Subcutaneous abdominal adipose tissue (tissue), 5 donors: ENCODE measurements at regions not wholly inside any gene's neighbourhood (a gene's known extent, or its start where the extent isn't known, plus 50 kb on each side); places are given as distances from the start of the nearest gene placed in this dataset.
"Not testable (repeated sequence)": the region's sequence is repeated elsewhere in the genome, so short reads cannot be mapped to it uniquely, and the experiment has no call there.

Experiments used
- H3K27ac ChIP-seq: one replicate; pipeline ENCODE4 v1.7.0; 2013; ENCODE audit warnings: low read depth, mild to moderate bottlenecking, inconsistent platforms, low read length, moderate library complexity
- H3K27me3 ChIP-seq, 5 donors: one replicate each; pipeline ENCODE4 v1.7.0; 2013; ENCODE audit warnings: low read length in 5 of 5, inconsistent platforms in 1 of 5; ENCODE audit not compliant: control insufficient read depth in 5 of 5, insufficient read depth in 4 of 5
- H3K36me3 ChIP-seq, 5 donors: one replicate each; pipeline ENCODE4 v1.7.0; 2013; ENCODE audit warnings: low read length in 5 of 5; ENCODE audit not compliant: control insufficient read depth in 5 of 5, insufficient read depth in 5 of 5
- H3K4me1 ChIP-seq, 5 donors: one replicate each; pipeline ENCODE4 v1.7.0; 2013; ENCODE audit warnings: low read length in 5 of 5, mild to moderate bottlenecking in 3 of 5, moderate library complexity in 1 of 5; ENCODE audit not compliant: control insufficient read depth in 5 of 5, insufficient read depth in 5 of 5
- H3K4me3 ChIP-seq, 5 donors: one replicate each; pipeline ENCODE4 v1.7.0; 2013; ENCODE audit warnings: low read length in 5 of 5, low read depth in 1 of 5
- H3K9ac ChIP-seq, 5 donors: one replicate each; pipeline ENCODE4 v1.7.0; 2013; ENCODE audit warnings: low read length in 5 of 5, mild to moderate bottlenecking in 4 of 5, moderate library complexity in 3 of 5
- H3K9me3 ChIP-seq, 5 donors: one replicate each; pipeline ENCODE4 v1.7.0; 2013; ENCODE audit warnings: low read length in 5 of 5; ENCODE audit not compliant: control insufficient read depth in 5 of 5
- donor health status: healthy.
- donor health status: healthy.
- donor health status: healthy.
- donor health status: healthy.
- donor health status: healthy.

DNA sequence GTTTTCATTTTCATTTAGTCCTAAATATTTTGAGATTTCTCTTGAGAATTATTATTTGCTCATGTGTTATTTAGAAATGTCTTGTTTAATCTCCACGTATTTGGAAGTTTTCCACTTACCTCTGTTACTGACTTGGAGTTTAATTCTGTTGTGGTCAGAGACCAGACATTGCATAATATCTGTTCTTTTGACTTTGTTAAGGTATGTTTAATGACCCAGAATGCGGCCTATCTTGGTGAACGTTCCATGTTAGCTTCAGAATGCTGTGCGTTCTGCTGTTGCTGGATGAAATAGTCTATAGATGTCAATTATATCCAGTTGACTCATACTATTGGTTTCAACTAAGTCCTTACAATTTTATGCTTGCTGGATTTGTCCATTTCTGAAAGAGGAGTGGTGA is 325.3 kb upstream of the TARS1 start:
- no peaks in the 10 kb centered on the region for H3K4me1 ChIP-seq

DNA sequence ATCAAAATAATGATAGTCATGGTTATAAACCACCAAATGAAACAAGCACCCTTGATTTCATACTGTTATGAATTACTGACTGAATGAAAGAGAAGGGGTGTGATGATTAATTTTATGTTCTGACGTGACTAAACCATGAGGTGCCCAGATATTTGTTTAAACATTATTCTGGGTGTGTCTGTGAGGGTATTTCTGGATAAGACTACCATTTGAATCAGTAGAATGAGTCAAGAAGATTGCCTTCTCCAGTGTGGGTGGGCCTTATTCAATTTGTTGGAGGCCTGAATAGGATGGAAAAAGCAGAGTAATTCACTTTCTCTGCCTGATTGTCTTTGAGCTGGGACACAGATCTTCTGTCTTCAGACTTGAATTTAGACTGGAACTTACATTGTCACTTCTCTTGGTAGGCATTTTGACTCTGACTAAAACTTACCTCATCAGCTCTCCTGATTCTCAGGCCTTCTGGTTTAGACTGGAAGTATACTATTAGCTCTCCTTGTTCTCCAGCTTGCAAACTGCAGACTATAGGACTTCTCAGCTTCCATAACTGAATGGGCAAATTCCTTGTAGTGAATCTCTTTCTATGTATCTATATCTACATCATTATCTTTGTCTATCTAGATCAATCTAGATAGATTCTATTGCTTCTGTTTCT is 321.9 kb upstream of the TARS1 start:
- H3K36me3 ChIP-seq: no peaks in the 10 kb centered on the region
- no peak overlapping the region for H3K4me3 ChIP-seq
- no peak overlapping the region for H3K9ac ChIP-seq
- H3K9me3 ChIP-seq: no peaks in the 10 kb centered on the region
- peaks cover 0 to 3% (median 0%) of the 10 kb centered on the region in 5 donors for H3K4me1 ChIP-seq
- no peak overlapping the region for H3K27ac ChIP-seq
- no peaks in the 10 kb centered on the region for H3K27me3 ChIP-seq

More for the DNA sequence above, 325.3 kb upstream of the TARS1 start:
- Histone ChIP-seq H3K27me3 (no peaks in the 10 kb centered on the region), H3K9me3 (peaks cover 0 to 2% (median 0%) of the 10 kb centered on the region in 5 donors), H3K27ac (no peak overlapping the region), H3K9ac (no peak overlapping the region), H3K4me3 (no peak overlapping the region), H3K36me3 (no peaks in the 10 kb centered on the region)

DNA sequence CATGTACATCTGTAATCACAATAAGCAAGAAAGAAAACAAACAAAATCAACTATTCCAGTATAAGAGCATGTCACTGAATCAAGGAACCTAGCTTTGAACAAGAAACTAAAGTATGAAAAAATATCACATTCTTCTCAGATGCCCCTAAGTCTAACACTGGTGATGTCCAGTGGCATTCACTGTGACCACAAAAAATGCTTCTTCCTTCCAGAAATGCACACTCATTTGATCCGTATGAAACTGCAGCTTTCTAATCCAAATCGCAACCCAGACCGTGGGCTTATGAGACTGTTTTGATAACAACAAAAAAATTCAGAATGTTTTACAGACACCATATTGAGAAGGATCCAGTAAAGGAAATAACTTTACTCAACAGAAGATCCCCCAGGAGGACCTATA is 320.1 kb upstream of the TARS1 start:
- no peaks in the 10 kb centered on the region for H3K9me3 ChIP-seq
- peaks cover 0 to 3% (median 0%) of the 10 kb centered on the region in 5 donors for H3K4me1 ChIP-seq
- no peak overlapping the region for H3K27ac ChIP-seq
- H3K27me3 ChIP-seq: no peaks in the 10 kb centered on the region
- H3K4me3 ChIP-seq: no peak overlapping the region
- H3K9ac ChIP-seq: no peak overlapping the region
- no peaks in the 10 kb centered on the region for H3K36me3 ChIP-seq

DNA sequence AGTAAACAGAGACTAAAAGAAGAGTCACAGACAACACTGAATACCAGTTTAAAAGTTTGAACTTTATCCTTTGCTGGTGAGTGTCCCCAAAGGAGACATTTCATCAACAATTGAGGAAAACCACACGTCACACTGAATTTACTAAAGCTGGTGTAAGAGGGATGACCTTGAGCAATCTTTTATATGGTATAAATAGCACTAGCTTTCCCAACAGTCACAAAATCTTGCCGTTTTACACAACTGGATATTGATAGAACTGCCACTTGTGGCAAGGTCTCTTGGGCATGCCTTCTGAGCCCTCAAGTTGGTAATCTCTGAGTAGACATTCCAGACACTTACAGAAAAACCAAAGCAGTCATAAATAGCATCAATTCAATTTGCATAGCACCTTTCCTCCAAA is 311.5 kb upstream of the TARS1 start:
- Histone ChIP-seq H3K27ac (peak overlapping the region; percentile 67), H3K4me1 (peaks cover 2 to 10% (median 9%) of the 10 kb centered on the region in 5 donors), H3K9me3 (peaks cover 0 to 21% (median 14%) of the 10 kb centered on the region in 5 donors), H3K36me3 (no peaks in the 10 kb centered on the region), H3K4me3 (peak overlapping the region in 1 of 5 donors; percentile 29), H3K9ac (no peak overlapping the region), H3K27me3 (no peaks in the 10 kb centered on the region)

DNA sequence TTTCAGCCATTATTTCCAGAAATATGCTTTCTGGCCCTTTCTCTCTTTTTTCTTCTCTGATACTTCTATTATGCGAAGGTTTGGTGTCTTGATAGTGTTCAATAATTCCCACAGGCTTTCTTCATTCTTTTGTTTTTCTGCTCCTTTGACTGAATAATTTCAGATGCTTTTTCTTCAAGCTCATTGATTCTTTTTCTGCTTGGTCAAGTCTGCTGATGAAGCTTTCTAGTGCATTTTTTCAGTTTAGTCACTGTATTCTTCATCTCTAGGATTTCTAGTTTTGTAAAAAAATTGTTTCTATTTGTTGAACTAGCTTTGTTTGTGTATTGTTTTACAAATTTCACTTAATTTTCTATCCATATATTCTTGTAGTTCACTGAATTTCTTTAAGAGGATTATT is 304.0 kb upstream of the TARS1 start:
- no peak overlapping the region for H3K4me3 ChIP-seq
- no peaks in the 10 kb centered on the region for H3K4me1 ChIP-seq
- H3K9me3 ChIP-seq: peaks cover 5 to 33% (median 16%) of the 10 kb centered on the region in 5 donors
- H3K36me3 ChIP-seq: no peaks in the 10 kb centered on the region
- H3K9ac ChIP-seq: no peak overlapping the region
- no peak overlapping the region for H3K27ac ChIP-seq
- no peaks in the 10 kb centered on the region for H3K27me3 ChIP-seq

DNA sequence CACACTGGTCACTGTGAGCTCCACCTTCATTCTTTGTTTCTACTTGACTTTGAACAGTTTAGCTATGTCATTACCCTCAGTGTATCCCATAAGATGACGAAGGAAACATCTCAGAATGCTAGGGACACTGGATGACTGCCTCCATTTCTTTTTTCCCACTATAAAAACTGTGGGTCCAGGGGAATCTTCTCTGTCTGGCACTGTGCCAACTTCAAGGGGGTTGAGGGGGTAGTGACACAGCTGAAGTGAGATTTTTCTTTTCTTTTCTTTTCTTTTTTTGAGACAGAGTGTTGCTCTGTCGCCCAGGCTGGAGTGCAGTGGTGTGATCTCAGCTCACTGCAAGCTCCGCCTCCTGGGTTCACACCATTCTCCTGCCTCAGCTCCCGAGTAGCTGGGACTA is 302.6 kb upstream of the TARS1 start:
- H3K36me3 ChIP-seq, H3K4me3 ChIP-seq, H3K9ac ChIP-seq, H3K27ac ChIP-seq, H3K4me1 ChIP-seq, H3K27me3 ChIP-seq: not testable (repeated sequence)
- peaks cover 5 to 30% (median 11%) of the 10 kb centered on the region in 5 donors for H3K9me3 ChIP-seq

DNA sequence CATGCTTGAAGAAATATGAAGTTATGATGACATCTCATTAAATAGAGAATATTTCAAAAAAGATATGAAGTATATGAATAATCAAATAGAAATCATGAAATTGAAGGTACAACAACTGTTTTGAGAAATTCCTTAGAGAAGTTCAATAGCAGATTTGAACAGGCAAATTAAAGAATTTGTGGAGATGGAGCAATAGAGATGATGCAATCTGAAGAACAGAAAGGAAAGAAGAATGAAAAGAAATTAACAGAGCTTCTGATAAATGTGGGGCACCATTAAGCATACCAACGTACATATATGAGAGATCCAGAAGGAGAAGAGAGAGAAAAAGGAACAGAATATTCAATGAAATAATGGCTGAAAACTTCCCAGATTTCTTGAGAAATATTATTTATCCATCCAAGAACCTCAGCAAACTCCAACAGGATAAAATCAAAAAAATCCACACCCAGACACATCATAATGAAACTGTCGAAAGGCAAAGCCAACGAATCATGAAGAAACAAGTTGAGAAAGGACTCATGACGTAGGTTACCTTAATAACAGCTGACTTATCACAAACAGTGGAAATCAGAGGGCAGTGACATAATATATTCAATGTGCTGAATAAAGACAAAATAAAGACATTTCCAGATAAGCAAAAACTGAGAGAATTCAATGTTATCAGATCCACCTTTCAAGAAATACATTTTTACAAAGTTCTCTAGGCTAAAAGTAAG is 297.2 kb upstream of the TARS1 start:
- no peak overlapping the region for H3K4me3 ChIP-seq
- H3K27me3 ChIP-seq: no peaks in the 10 kb centered on the region
- H3K4me1 ChIP-seq: peaks cover 0 to 15% (median 8%) of the 10 kb centered on the region in 5 donors
- no peaks in the 10 kb centered on the region for H3K9me3 ChIP-seq
- no peaks in the 10 kb centered on the region for H3K36me3 ChIP-seq
- H3K9ac ChIP-seq: no peak overlapping the region
- no peak overlapping the region for H3K27ac ChIP-seq

DNA sequence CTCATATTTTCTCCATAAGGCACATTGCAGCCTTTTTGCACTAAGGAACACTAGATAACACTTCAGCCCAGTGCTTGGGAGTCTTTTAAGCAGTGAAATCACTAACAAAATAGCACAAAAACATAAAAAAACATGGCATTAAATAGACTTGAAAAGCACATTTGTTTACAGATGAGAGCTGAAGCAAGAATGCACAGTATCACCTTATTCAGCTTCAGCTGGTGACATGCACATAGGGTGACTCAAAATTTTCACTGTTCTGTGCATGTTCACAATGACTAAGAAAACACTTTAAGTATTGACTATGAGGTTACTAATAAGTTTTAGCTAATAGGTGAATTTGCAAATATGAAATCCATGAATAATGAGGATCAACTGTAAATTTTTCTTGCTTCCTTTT is 293.9 kb upstream of the TARS1 start:
- Histone ChIP-seq H3K9me3 (no peaks in the 10 kb centered on the region), H3K27me3 (no peaks in the 10 kb centered on the region), H3K36me3 (no peaks in the 10 kb centered on the region), H3K4me3 (no peak overlapping the region), H3K9ac (no peak overlapping the region), H3K27ac (no peak overlapping the region), H3K4me1 (peaks cover 0 to 17% (median 8%) of the 10 kb centered on the region in 5 donors)

DNA sequence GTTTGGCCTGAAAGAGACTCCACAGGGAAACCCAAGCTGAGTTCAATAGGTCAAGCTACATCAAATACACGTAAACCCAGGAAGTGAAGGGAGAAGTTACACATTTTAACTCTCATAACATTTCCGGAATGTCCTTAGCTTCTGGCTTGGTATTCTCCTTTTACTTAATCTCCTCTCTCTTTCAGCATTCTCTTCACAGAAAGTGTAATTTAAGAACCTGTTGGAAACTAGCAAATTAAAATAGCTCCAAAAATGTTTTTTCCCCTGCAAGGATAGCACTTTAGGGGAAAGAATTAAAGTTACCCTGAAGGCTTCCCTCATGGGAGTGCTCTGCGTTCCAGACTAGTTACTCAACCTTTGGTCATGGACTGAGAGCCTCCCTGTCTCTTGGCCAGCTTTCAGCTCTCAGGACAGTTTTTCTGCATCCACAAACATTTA is 292.7 kb upstream of the TARS1 start:
- Histone ChIP-seq H3K27ac (peak overlapping the region; percentile 32), H3K36me3 (no peaks in the 10 kb centered on the region), H3K4me3 (no peak overlapping the region), H3K9me3 (no peaks in the 10 kb centered on the region), H3K4me1 (peaks cover 0 to 17% (median 8%) of the 10 kb centered on the region in 5 donors), H3K9ac (no peak overlapping the region), H3K27me3 (no peaks in the 10 kb centered on the region)

DNA sequence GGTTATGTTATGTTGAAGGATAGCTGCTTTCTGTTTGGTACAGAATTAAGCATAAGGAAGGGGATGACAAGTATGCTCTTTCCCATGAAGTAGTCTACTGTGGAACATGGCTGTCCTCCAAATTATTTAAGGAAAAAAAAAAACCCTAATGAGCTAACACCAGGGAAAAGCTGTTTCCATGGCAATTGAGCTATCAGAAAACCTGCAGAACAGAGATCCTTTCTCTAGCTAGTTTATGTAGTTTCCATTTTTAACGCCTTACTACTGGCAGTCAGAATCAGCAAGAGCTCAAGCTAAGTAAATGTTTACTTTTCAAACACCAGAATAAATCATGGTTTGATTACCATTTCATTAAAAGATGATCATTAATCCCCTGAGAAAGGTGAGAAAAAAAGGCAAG is 287.4 kb upstream of the TARS1 start:
- Histone ChIP-seq H3K27ac (no peak overlapping the region), H3K36me3 (no peaks in the 10 kb centered on the region), H3K4me3 (no peak overlapping the region), H3K9ac (no peak overlapping the region), H3K4me1 (peaks cover 0 to 4% (median 0%) of the 10 kb centered on the region in 5 donors), H3K9me3 (peaks cover 0 to 3% (median 0%) of the 10 kb centered on the region in 5 donors), H3K27me3 (no peaks in the 10 kb centered on the region)
